ENCODE measurements at regions not wholly inside any gene's neighbourhood (a gene's known extent, or its start where the extent isn't known, plus 50 kb on each side); places are given as distances from the start of the nearest gene placed in this dataset.

DNA sequence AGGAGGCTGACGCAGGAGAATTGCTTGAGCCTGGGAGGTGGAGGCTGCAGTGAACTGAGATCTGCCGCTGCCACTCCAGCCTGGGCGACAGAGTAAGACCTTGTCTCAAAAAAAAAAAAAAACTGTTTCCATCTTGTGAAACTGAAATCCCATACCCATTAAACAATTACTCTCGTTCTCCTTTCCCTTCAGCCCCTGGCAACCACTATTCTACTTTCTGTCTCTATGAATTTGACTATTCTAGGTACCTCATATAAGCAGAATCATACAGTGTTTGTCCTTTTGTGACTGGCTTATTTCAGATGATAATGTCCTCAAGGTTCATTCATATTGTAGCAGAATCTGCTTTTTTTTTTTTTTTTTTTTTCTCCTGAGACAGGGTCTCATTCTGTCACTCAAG, 51.5 kb upstream of the UBE2E1 start (continued):
- TF ChIP-seq, protein P1, sequence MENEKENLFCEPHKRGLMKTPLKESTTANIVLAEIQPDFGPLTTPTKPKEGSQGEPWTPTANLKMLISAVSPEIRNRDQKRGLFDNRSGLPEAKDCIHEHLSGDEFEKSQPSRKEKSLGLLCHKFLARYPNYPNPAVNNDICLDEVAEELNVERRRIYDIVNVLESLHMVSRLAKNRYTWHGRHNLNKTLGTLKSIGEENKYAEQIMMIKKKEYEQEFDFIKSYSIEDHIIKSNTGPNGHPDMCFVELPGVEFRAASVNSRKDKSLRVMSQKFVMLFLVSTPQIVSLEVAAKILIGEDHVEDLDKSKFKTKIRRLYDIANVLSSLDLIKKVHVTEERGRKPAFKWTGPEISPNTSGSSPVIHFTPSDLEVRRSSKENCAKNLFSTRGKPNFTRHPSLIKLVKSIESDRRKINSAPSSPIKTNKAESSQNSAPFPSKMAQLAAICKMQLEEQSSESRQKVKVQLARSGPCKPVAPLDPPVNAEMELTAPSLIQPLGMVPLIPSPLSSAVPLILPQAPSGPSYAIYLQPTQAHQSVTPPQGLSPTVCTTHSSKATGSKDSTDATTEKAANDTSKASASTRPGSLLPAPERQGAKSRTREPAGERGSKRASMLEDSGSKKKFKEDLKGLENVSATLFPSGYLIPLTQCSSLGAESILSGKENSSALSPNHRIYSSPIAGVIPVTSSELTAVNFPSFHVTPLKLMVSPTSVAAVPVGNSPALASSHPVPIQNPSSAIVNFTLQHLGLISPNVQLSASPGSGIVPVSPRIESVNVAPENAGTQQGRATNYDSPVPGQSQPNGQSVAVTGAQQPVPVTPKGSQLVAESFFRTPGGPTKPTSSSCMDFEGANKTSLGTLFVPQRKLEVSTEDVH (IDR thresholded peaks at IDR 0.05; ENCODE audit: low read depth, partially characterized antibody): no peak
- TF ChIP-seq ETV6 (conservative IDR thresholded peaks at IDR 0.05 in 1 of 2, IDR thresholded peaks at IDR 0.05 in 1 of 2; ENCODE audit: borderline replicate concordance in 1 of 2, low read depth in 1 of 2) (no peak), MTA3 (IDR thresholded peaks at IDR 0.05; ENCODE audit: borderline replicate concordance, low read length) (no peak), LARP7 (IDR thresholded peaks at IDR 0.05) (no peak), BRCA1 (IDR thresholded peaks at IDR 0.05; ENCODE audit: low read depth, low read length) (no peak), ATF7 (IDR thresholded peaks at IDR 0.05; ENCODE audit: low read depth) (no peak)
